Sigmoid colon (tissue), 4 donors: ENCODE measurements at regions not wholly inside any gene's neighbourhood (a gene's known extent, or its start where the extent isn't known, plus 50 kb on each side); places are given as distances from the start of the nearest gene placed in this dataset.

Source experiments
- CTCF ChIP-seq, 4 experiments: fragments of 450-650 bp in 3 of 4; fragments of 200-600 bp in 1 of 4; IDR thresholded peaks; one replicate each; pipeline ENCODE4 v1.5.1; 2016 to 2019; ENCODE audit warnings: antibody characterized with exemption in 4 of 4, mild to moderate bottlenecking in 3 of 4, moderate library complexity in 2 of 4
- EP300 ChIP-seq, 4 donors: sonication (generic); formaldehyde crosslinking; IDR thresholded peaks; one replicate each; pipeline ENCODE4 v1.6.1; 2017; ENCODE audit warnings: antibody characterized with exemption in 4 of 4
- POLR2A ChIP-seq, 2 donors: fragments of 450-650 bp; IDR thresholded peaks; one replicate each; pipeline ENCODE4 v1.6.1; 2016; ENCODE audit warnings: antibody characterized with exemption in 2 of 2, mild to moderate bottlenecking in 2 of 2, moderate library complexity in 2 of 2
- POLR2AphosphoS5 ChIP-seq, 4 donors: sonication (generic); formaldehyde crosslinking; IDR thresholded peaks; one replicate each; pipeline ENCODE4 v1.6.1; 2017; ENCODE audit warnings: antibody characterized with exemption in 4 of 4

DNA sequence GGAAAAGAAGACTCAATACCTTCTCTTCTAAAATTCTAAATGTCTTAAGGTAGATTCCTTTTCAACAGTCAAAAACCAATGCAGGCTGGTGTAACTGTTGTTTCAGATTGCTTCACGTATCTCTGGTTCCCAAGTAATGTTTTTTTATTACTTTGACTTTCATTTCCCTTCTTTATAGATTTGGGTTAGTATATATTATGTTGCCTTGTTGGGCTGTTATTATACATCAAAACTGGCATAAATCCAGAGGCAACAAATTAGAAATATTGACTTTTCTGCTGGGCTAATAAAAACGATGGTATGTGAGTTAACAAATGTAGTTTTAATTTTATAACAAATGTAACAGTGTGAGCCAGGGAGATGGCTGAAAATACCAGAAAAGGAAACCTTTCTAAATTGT, 444.7 kb upstream of the TENM3 start:
- TF ChIP-seq CTCF (IDR thresholded peaks at IDR 0.05) (no peak), POLR2A (IDR thresholded peaks at IDR 0.05) (no peak), EP300 (IDR thresholded peaks at IDR 0.05) (no peak), POLR2AphosphoS5 (IDR thresholded peaks at IDR 0.05) (no peak)
